Upper lobe of left lung (tissue), 6 donors: ENCODE measurements at regions not wholly inside any gene's neighbourhood (a gene's known extent, or its start where the extent isn't known, plus 50 kb on each side); places are given as distances from the start of the nearest gene placed in this dataset.

ENCODE experiments used
- ATAC-seq, 2 donors: fragments of 200-7000 bp; cut with Tn5 transposase; one replicate each; pipeline ENCODE4 v1.9.1; 2022; ENCODE audit warnings: mild to moderate bottlenecking in 2 of 2, moderate library complexity in 2 of 2; ENCODE audit not compliant: low FRiP score in 2 of 2
- DNase-seq, 2 donors: peaks; one replicate each; pipeline ENCODE4 v3.0.0-alpha.2; 2019 to 2020
- H3K27ac ChIP-seq, 4 donors: fragments of 200-600 bp; sonication (generic); one replicate each; pipeline ENCODE4 v1.5.1; 2016 to 2019
- H3K27me3 ChIP-seq, 4 donors: fragments of 200-600 bp; sonication (generic); one replicate each; pipeline ENCODE4 v1.5.1; 2017 to 2019
- H3K36me3 ChIP-seq, 4 donors: fragments of 200-600 bp; sonication (generic); one replicate each; pipeline ENCODE4 v1.5.1; 2016 to 2019
- H3K4me1 ChIP-seq, 4 donors: fragments of 200-600 bp; sonication (generic); one replicate each; pipeline ENCODE4 v1.5.1; 2018 to 2019
- H3K4me3 ChIP-seq, 4 donors: fragments of 200-600 bp; sonication (generic); one replicate each; pipeline ENCODE4 v1.5.1; 2017 to 2019; ENCODE audit warnings: mild to moderate bottlenecking in 2 of 4, moderate library complexity in 1 of 4
- H3K9me3 ChIP-seq, 4 donors: fragments of 200-600 bp; sonication (generic); one replicate each; pipeline ENCODE4 v1.5.1; 2018 to 2019
- CTCF ChIP-seq, 6 experiments: fragments of 450-650 bp in 4 of 6; fragments of 200-600 bp in 2 of 6; sonication (generic) in 2 of 6; IDR thresholded peaks; one replicate each; pipeline ENCODE4 v1.5.1; 2016 to 2019; ENCODE audit warnings: antibody characterized with exemption in 6 of 6
- EP300 ChIP-seq, 4 donors: sonication (generic); formaldehyde crosslinking; IDR thresholded peaks; one replicate each; pipeline ENCODE4 v1.5.1; 2017; ENCODE audit warnings: antibody characterized with exemption in 4 of 4, control low read depth in 2 of 4
- POLR2A ChIP-seq, 4 donors: fragments of 450-650 bp; IDR thresholded peaks; one replicate each; pipeline ENCODE4 v1.5.1; 2016 to 2017; ENCODE audit warnings: antibody characterized with exemption in 4 of 4, mild to moderate bottlenecking in 2 of 4
- POLR2AphosphoS5 ChIP-seq, 2 donors: sonication (generic); formaldehyde crosslinking; IDR thresholded peaks; one replicate each; pipeline ENCODE4 v1.5.1; 2017; ENCODE audit warnings: antibody characterized with exemption in 2 of 2
- WGBS, 2 donors: methylation state at CpG; one replicate each; pipeline ENCODE4 v1.1.5; 2017 to 2018; 5-methylcytosine and 5-hydroxymethylcytosine counted together
- donor health status: DM: no; HTN: no; CAD: no; lungs with moderate emphysema.
- donor health status: DM: no; HTN: yes; CAD: no; lungs with severe emphysema.

- Histone ChIP-seq H3K36me3 (no peaks in the 10 kb centered on the region), H3K4me1 (peaks cover 0 to 6% (median 0%) of the 10 kb centered on the region in 4 donors), H3K27ac (no peak overlapping the region), H3K27me3 (no peaks in the 10 kb centered on the region), H3K9me3 (no peaks in the 10 kb centered on the region), H3K4me3 (no peak overlapping the region)
- DNase-seq (no peak), ATAC-seq (no peak)
- 93 to 94% methylated on average over 4 of the region's 4 CpGs for WGBS, 2 donors
- TF ChIP-seq POLR2AphosphoS5 (IDR thresholded peaks at IDR 0.05) (no peak), CTCF (IDR thresholded peaks at IDR 0.05) (no peak), EP300 (IDR thresholded peaks at IDR 0.05) (no peak), POLR2A (IDR thresholded peaks at IDR 0.05) (no peak)
Observed at GRCh38 chr16:87231295-87231694, 85.9 kb downstream of the C16orf95 start.

- H3K36me3 ChIP-seq, result no peaks in the 10 kb centered on the region
- ATAC-seq, result no peak
Observed at GRCh38 chr16:87231911-87232310, 85.3 kb downstream of the C16orf95 start.

GRCh38 chr16:87233928-87234327, 83.3 kb downstream of the C16orf95 start:
- H3K27me3 ChIP-seq, result no peaks in the 10 kb centered on the region
- H3K27ac ChIP-seq, result no peak overlapping the region
- no peaks in the 10 kb centered on the region for H3K36me3 ChIP-seq
- TF ChIP-seq POLR2A (IDR thresholded peaks at IDR 0.05), result no peak
- H3K4me3 ChIP-seq, result no peak overlapping the region
- ATAC-seq, result no peak
- H3K4me1 ChIP-seq, result no peaks in the 10 kb centered on the region
- no peaks in the 10 kb centered on the region for H3K9me3 ChIP-seq
- 50 to 62% methylated on average over 7 to 10 of the region's 10 CpGs for WGBS, 2 donors
- DNase-seq, result no peak

More at GRCh38 chr16:87231911-87232310, 85.3 kb downstream of the C16orf95 start:
- no peak overlapping the region for H3K27ac ChIP-seq
- 94% methylated on average over 1 of the region's 1 CpG; no CpG with 5 or more reads in 1 of the 2 donors for WGBS, 2 donors
- peaks cover 0 to 6% (median 0%) of the 10 kb centered on the region in 4 donors for H3K4me1 ChIP-seq
- no peak for TF ChIP-seq POLR2AphosphoS5 (IDR thresholded peaks at IDR 0.05)
- TF ChIP-seq EP300 (IDR thresholded peaks at IDR 0.05), result no peak
- TF ChIP-seq POLR2A (IDR thresholded peaks at IDR 0.05), result no peak
- no peak for TF ChIP-seq CTCF (IDR thresholded peaks at IDR 0.05)
- no peaks in the 10 kb centered on the region for H3K9me3 ChIP-seq
- H3K4me3 ChIP-seq, result no peak overlapping the region
- no peak for DNase-seq
- H3K27me3 ChIP-seq, result no peaks in the 10 kb centered on the region

- TF ChIP-seq EP300 (IDR thresholded peaks at IDR 0.05) (no peak), CTCF (IDR thresholded peaks at IDR 0.05) (no peak), POLR2AphosphoS5 (IDR thresholded peaks at IDR 0.05) (no peak), POLR2A (IDR thresholded peaks at IDR 0.05) (no peak)
- H3K9me3 ChIP-seq, result no peaks in the 10 kb centered on the region
- WGBS, 2 donors, result 59 to 63% methylated on average over 8 of the region's 8 CpGs
- no peaks in the 10 kb centered on the region for H3K36me3 ChIP-seq
- H3K4me1 ChIP-seq, result no peaks in the 10 kb centered on the region
- H3K27me3 ChIP-seq, result no peaks in the 10 kb centered on the region
- DNase-seq, result no peak
- H3K27ac ChIP-seq, result no peak overlapping the region
- H3K4me3 ChIP-seq, result no peak overlapping the region
- ATAC-seq, result no peak
Observed at GRCh38 chr16:87234601-87235000, 82.6 kb downstream of the C16orf95 start.

- Histone ChIP-seq H3K27ac (no peak overlapping the region), H3K27me3 (no peaks in the 10 kb centered on the region), H3K36me3 (no peaks in the 10 kb centered on the region), H3K4me3 (no peak overlapping the region), H3K4me1 (no peaks in the 10 kb centered on the region), H3K9me3 (no peaks in the 10 kb centered on the region)
- TF ChIP-seq POLR2AphosphoS5 (IDR thresholded peaks at IDR 0.05) (no peak), EP300 (IDR thresholded peaks at IDR 0.05) (no peak), POLR2A (IDR thresholded peaks at IDR 0.05) (no peak), CTCF (IDR thresholded peaks at IDR 0.05) (no peak)
- no peak for ATAC-seq
- DNase-seq, result peak in 1 of 2 donors; percentile 48
- 49 to 54% methylated on average over 9 to 15 of the region's 15 CpGs for WGBS, 2 donors
Observed at GRCh38 chr16:87235810-87236515, 81.2 kb downstream of the C16orf95 start.
